C4-2B (cell line): ENCODE measurements at regions not wholly inside any gene's neighbourhood (a gene's known extent, or its start where the extent isn't known, plus 50 kb on each side); places are given as distances from the start of the nearest gene placed in this dataset.

Experiments
- CTCF ChIP-seq: fragments of 450-650 bp; conservative IDR thresholded peaks from 2 replicates; pipeline ENCODE4 v1.5.1; 2017; ENCODE audit warnings: mild to moderate bottlenecking
- ZFX ChIP-seq: fragments of 450-650 bp; IDR thresholded peaks from 2 replicates; pipeline ENCODE4 v1.6.1; 2017

GRCh38 chr3:8097690-8098089, 403.9 kb upstream of the LMCD1 start:
- peak; percentile 54 for TF ChIP-seq CTCF
- TF ChIP-seq ZFX: no peak
